Stomach (tissue), 4 donors: ENCODE measurements at regions not wholly inside any gene's neighbourhood (a gene's known extent, or its start where the extent isn't known, plus 50 kb on each side); places are given as distances from the start of the nearest gene placed in this dataset.

Experiments
- EP300 ChIP-seq: sonication (generic); formaldehyde crosslinking; IDR thresholded peaks from one replicate; pipeline ENCODE4 v1.6.1; 2017; ENCODE audit warnings: antibody characterized with exemption
- POLR2A ChIP-seq, 4 donors: fragments of 450-650 bp; IDR thresholded peaks; one replicate each; pipeline ENCODE4 v1.6.1; 2016; ENCODE audit warnings: antibody characterized with exemption in 4 of 4, control low read depth in 2 of 4, mild to moderate bottlenecking in 1 of 4, moderate library complexity in 1 of 4
- POLR2AphosphoS5 ChIP-seq, 3 donors: sonication (generic); formaldehyde crosslinking; IDR thresholded peaks; one replicate each; pipeline ENCODE4 v1.6.1; 2016; ENCODE audit warnings: antibody characterized with exemption in 3 of 3
- TF ChIP-seq, protein P1 (sequence below), 7 experiments: fragments of 450-650 bp in 4 of 7; fragments of 200-600 bp in 3 of 7; sonication (generic) in 3 of 7; IDR thresholded peaks; one replicate each; pipeline ENCODE4 v1.5.1; 2016 to 2019; ENCODE audit warnings: antibody characterized with exemption in 7 of 7, control low read depth in 2 of 7, mild to moderate bottlenecking in 1 of 7

DNA sequence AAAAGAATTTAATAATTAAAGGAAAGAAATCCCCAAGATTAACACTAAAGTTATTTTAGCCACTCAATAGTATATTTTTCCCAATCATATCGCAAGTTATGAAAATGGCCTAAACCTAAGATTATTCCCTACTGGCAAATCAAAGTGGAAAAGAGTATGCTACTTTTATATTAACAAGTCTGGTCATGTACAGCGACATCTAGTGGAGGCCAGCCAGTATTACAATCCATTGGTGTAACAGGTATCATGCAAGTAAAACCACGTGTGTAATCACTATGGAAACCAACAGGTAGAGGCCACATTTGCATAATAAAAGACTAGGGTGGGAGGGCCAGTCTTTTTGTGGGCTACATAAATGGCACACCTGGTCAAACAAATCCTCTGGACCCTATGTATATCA, 976.4 kb upstream of the CDH9 start:
- TF ChIP-seq EP300 (no peak), POLR2AphosphoS5 (IDR thresholded peaks at IDR 0.05) (no peak), POLR2A (IDR thresholded peaks at IDR 0.05) (no peak)
- TF ChIP-seq, protein P1, sequence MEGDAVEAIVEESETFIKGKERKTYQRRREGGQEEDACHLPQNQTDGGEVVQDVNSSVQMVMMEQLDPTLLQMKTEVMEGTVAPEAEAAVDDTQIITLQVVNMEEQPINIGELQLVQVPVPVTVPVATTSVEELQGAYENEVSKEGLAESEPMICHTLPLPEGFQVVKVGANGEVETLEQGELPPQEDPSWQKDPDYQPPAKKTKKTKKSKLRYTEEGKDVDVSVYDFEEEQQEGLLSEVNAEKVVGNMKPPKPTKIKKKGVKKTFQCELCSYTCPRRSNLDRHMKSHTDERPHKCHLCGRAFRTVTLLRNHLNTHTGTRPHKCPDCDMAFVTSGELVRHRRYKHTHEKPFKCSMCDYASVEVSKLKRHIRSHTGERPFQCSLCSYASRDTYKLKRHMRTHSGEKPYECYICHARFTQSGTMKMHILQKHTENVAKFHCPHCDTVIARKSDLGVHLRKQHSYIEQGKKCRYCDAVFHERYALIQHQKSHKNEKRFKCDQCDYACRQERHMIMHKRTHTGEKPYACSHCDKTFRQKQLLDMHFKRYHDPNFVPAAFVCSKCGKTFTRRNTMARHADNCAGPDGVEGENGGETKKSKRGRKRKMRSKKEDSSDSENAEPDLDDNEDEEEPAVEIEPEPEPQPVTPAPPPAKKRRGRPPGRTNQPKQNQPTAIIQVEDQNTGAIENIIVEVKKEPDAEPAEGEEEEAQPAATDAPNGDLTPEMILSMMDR (IDR thresholded peaks at IDR 0.05) = peak in 1 of 7 experiments; percentile 15
